ENCODE measurements at regions not wholly inside any gene's neighbourhood (a gene's known extent, or its start where the extent isn't known, plus 50 kb on each side); places are given as distances from the start of the nearest gene placed in this dataset.

GRCh38 chr1:222040955-222041354 is 299.1 kb upstream of the DUSP10 start:
- TF ChIP-seq CTCF (IDR thresholded peaks at IDR 0.05; ENCODE audit: borderline replicate concordance, extremely low read depth, low read length, poor library complexity, severe bottlenecking) (no peak), EZH2 (IDR thresholded peaks at IDR 0.05; ENCODE audit: borderline replicate concordance, low read depth, low read length, severe bottlenecking) (no peak)

Data from DND-41 (cell line).